ENCODE measurements at regions not wholly inside any gene's neighbourhood (a gene's known extent, or its start where the extent isn't known, plus 50 kb on each side); places are given as distances from the start of the nearest gene placed in this dataset.

GRCh38 chr11:97850701-97851100, 1170.0 kb upstream of the CNTN5 start:
- Mint-ChIP-seq H3K36me3 (no peaks in the 10 kb centered on the region), H3K9me3 (no peaks in the 10 kb centered on the region), H3K4me3 (no peak overlapping the region), H3K4me1 (peaks cover 8% of the 10 kb centered on the region), H3K27ac (no peak overlapping the region), H3K27me3 (ENCODE audit: insufficient read depth, low read depth) (no peaks in the 10 kb centered on the region)
- TF ChIP-seq EZH2 (IDR thresholded peaks at IDR 0.05) (no peak), CTCF (IDR thresholded peaks at IDR 0.05) (no peak), EZH2phosphoT487 (IDR thresholded peaks at IDR 0.05) (no peak)
- Histone ChIP-seq H4K20me1 (ENCODE audit: low read depth) (no peaks in the 10 kb centered on the region), H3K4me1 (peaks cover 9% of the 10 kb centered on the region), H3K9me3 (ENCODE audit: low read depth) (no peaks in the 10 kb centered on the region), H3K36me3 (no peaks in the 10 kb centered on the region), H3F3A (ENCODE audit: low read depth) (no peaks in the 10 kb centered on the region), H3K4me3 (no peak overlapping the region), H3K27ac (no peak overlapping the region), H2AFZ (replicated peaks) (no peak overlapping the region), H3K27me3 (no peaks in the 10 kb centered on the region), H3K79me2 (ENCODE audit: low read depth) (no peaks in the 10 kb centered on the region), H3K4me2 (no peak overlapping the region), H3K9ac (no peak overlapping the region)
- DNase-seq (ENCODE audit: low spot score) = peak; percentile 51

GRCh38 chr11:97854357-97854756, 1166.4 kb upstream of the CNTN5 start:
- no peak for DNase-seq (ENCODE audit: low spot score)
- Mint-ChIP-seq H3K27ac (no peak overlapping the region), H3K27me3 (ENCODE audit: insufficient read depth, low read depth) (peaks cover 2% of the 10 kb centered on the region), H3K36me3 (no peaks in the 10 kb centered on the region), H3K9me3 (no peaks in the 10 kb centered on the region), H3K4me1 (peaks cover 8% of the 10 kb centered on the region), H3K4me3 (no peak overlapping the region)
- H3K4me1 ChIP-seq = peaks cover 24% of the 10 kb centered on the region
- no peak for TF ChIP-seq EZH2 (IDR thresholded peaks at IDR 0.05)
- TF ChIP-seq EZH2phosphoT487 (IDR thresholded peaks at IDR 0.05) = no peak
- TF ChIP-seq CTCF (IDR thresholded peaks at IDR 0.05) = no peak
- no peaks in the 10 kb centered on the region for H3K27me3 ChIP-seq
- no peak overlapping the region for H3K4me3 ChIP-seq
- no peak overlapping the region for H3K27ac ChIP-seq
- no peak overlapping the region for H3K4me2 ChIP-seq
- H3K79me2 ChIP-seq (ENCODE audit: low read depth) = no peaks in the 10 kb centered on the region
- H3K9me3 ChIP-seq (ENCODE audit: low read depth) = no peaks in the 10 kb centered on the region
- no peaks in the 10 kb centered on the region for H3F3A ChIP-seq (ENCODE audit: low read depth)
- H3K36me3 ChIP-seq = no peaks in the 10 kb centered on the region
- H2AFZ ChIP-seq (replicated peaks) = no peak overlapping the region
- no peak overlapping the region for H3K9ac ChIP-seq
- H4K20me1 ChIP-seq (ENCODE audit: low read depth) = no peaks in the 10 kb centered on the region

- no peak for TF ChIP-seq EZH2 (IDR thresholded peaks at IDR 0.05)
- no peak for TF ChIP-seq EZH2phosphoT487 (IDR thresholded peaks at IDR 0.05)
- TF ChIP-seq CTCF (IDR thresholded peaks at IDR 0.05) = no peak
- Histone ChIP-seq H3K79me2 (ENCODE audit: low read depth) (no peaks in the 10 kb centered on the region), H3K36me3 (no peaks in the 10 kb centered on the region), H3K27me3 (no peaks in the 10 kb centered on the region), H3K4me1 (peaks cover 24% of the 10 kb centered on the region), H3K4me3 (no peak overlapping the region), H2AFZ (replicated peaks) (no peak overlapping the region), H3F3A (ENCODE audit: low read depth) (no peaks in the 10 kb centered on the region), H3K27ac (no peak overlapping the region), H4K20me1 (ENCODE audit: low read depth) (no peaks in the 10 kb centered on the region), H3K9me3 (ENCODE audit: low read depth) (no peaks in the 10 kb centered on the region), H3K9ac (no peak overlapping the region), H3K4me2 (no peak overlapping the region)
- Mint-ChIP-seq H3K27me3 (ENCODE audit: insufficient read depth, low read depth) (peaks cover 2% of the 10 kb centered on the region), H3K27ac (no peak overlapping the region), H3K36me3 (no peaks in the 10 kb centered on the region), H3K4me3 (no peak overlapping the region), H3K4me1 (peaks cover 8% of the 10 kb centered on the region), H3K9me3 (no peaks in the 10 kb centered on the region)
- DNase-seq (ENCODE audit: low spot score) = no peak
These were observed 1165.9 kb upstream of the CNTN5 start for GRCh38 chr11:97854877-97855276.
